AG04450 (cell line): ENCODE measurements at regions not wholly inside any gene's neighbourhood (a gene's known extent, or its start where the extent isn't known, plus 50 kb on each side); places are given as distances from the start of the nearest gene placed in this dataset.

Experiments
- CTCF ChIA-PET: fragments of 300-600, 350-600 bp; formaldehyde crosslinking; extraction: SDS; loops from one replicate; lab custom pipeline; 2022; ENCODE audit warnings: antibody characterized with exemption, inconsistent platforms; lab: Charles Lee
- POLR2A ChIA-PET: fragments of 350-600 bp; formaldehyde crosslinking; extraction: SDS; loops from one replicate; lab custom pipeline; 2021; ENCODE audit warnings: antibody characterized with exemption, inconsistent platforms; lab: Yijun Ruan, JAX
- DNase-seq: peaks from one replicate; pipeline ENCODE4 v3.0.0-alpha.2; 2011; ENCODE audit warnings: low read depth, low spot score
- H3K27ac ChIP-seq: one replicate; pipeline ENCODE4 v1.5.1; 2012; ENCODE audit warnings: low read depth, low read length, control low read depth
- H3K27me3 ChIP-seq: one replicate; pipeline ENCODE4 v1.6.0; 2012; ENCODE audit warnings: low read length; ENCODE audit not compliant: control insufficient read depth, insufficient read depth
- H3K4me3 ChIP-seq: 2 replicates; pipeline ENCODE4 v1.5.1; 2011; ENCODE audit warnings: mild to moderate bottlenecking, low read depth, low read length, control low read depth
- H3K9me3 ChIP-seq: 2 replicates; pipeline ENCODE4 v1.5.1; 2012; ENCODE audit warnings: low read length; ENCODE audit not compliant: control insufficient read depth, insufficient read depth
- CTCF ChIP-seq: IDR thresholded peaks from 2 replicates; pipeline ENCODE4 v1.5.1; 2011; ENCODE audit warnings: low read depth, low read length, control low read depth, inconsistent platforms

GRCh38 chr3:22089284-22089683, 338.3 kb upstream of the ZNF385D start:
- ChIA-PET POLR2A (no interaction called here), CTCF (interaction anchor here (0.8 to 1.1 kb wide), 2 partner anchors 27 to 553 kb away, joined by 3 to 4 read pairs; no protein-coding TSS in a partner anchor)
- Histone ChIP-seq H3K4me3 (no peak overlapping the region), H3K27me3 (no peaks in the 10 kb centered on the region), H3K27ac (no peak overlapping the region), H3K9me3 (no peaks in the 10 kb centered on the region)
- peak; percentile 49 for TF ChIP-seq CTCF
- DNase-seq: no peak

DNA sequence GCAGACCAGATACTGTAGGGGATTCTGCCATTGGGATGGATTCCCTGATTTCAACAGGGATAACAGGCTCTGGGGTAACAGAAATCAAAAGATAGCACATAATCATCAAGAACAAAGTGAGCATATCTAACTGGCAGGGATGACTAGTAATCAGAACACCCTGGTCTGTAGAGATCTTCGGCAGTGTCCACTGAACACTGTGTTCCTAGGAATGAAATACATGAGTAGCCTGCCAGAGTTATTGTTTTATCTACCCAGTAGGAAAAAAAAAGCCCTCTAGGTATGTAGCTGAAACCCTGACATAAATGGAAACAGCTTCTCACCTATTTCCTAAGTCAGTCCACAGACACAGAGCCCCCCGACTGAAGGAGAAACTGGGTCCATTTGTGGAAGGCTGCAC, 340.3 kb upstream of the ZNF385D start:
- POLR2A ChIA-PET: no interaction called here
- no peak for DNase-seq
- no peaks in the 10 kb centered on the region for H3K27me3 ChIP-seq
- H3K27ac ChIP-seq: no peak overlapping the region
- H3K9me3 ChIP-seq: no peaks in the 10 kb centered on the region
- no peak for TF ChIP-seq CTCF
- no peak overlapping the region for H3K4me3 ChIP-seq
- CTCF ChIA-PET: no interaction called here

- CTCF ChIA-PET: no interaction called here
- no peaks in the 10 kb centered on the region for H3K27me3 ChIP-seq
- no peak overlapping the region for H3K4me3 ChIP-seq
- no peaks in the 10 kb centered on the region for H3K9me3 ChIP-seq
- no peak for TF ChIP-seq CTCF
- POLR2A ChIA-PET: no interaction called here
- no peak overlapping the region for H3K27ac ChIP-seq
- DNase-seq: no peak
Measured at GRCh38 chr3:22098021-22098420, 347.0 kb upstream of the ZNF385D start.

GRCh38 chr3:22101351-22101750, 350.3 kb upstream of the ZNF385D start:
- H3K4me3 ChIP-seq: no peak overlapping the region
- no peak for TF ChIP-seq CTCF
- no peak overlapping the region for H3K27ac ChIP-seq
- CTCF ChIA-PET: no interaction called here
- DNase-seq: no peak
- POLR2A ChIA-PET: no interaction called here
- no peaks in the 10 kb centered on the region for H3K9me3 ChIP-seq
- H3K27me3 ChIP-seq: no peaks in the 10 kb centered on the region

GRCh38 chr3:22101811-22102210, 350.8 kb upstream of the ZNF385D start:
- no peak for DNase-seq
- ChIA-PET POLR2A (no interaction called here), CTCF (no interaction called here)
- no peak for TF ChIP-seq CTCF
- H3K4me3 ChIP-seq: no peak overlapping the region
- no peaks in the 10 kb centered on the region for H3K9me3 ChIP-seq
- no peaks in the 10 kb centered on the region for H3K27me3 ChIP-seq
- H3K27ac ChIP-seq: no peak overlapping the region
